ENCODE measurements at regions not wholly inside any gene's neighbourhood (a gene's known extent, or its start where the extent isn't known, plus 50 kb on each side); places are given as distances from the start of the nearest gene placed in this dataset.
A peak's percentile ranks its signal among the peaks of the same experiment; 100 is the strongest.

GRCh38 chr5:174312641-174313040, 267.1 kb downstream of the NSG2 start:
- DNase-seq, result no peak

GRCh38 chr5:174313615-174314014, 268.1 kb downstream of the NSG2 start:
- DNase-seq, result no peak

GRCh38 chr5:174314261-174314660, 268.8 kb downstream of the NSG2 start:
- no peak for DNase-seq

GRCh38 chr5:174315471-174315870, 270.0 kb downstream of the NSG2 start:
- no peak for DNase-seq

- DNase-seq, result no peak
These were observed 270.4 kb downstream of the NSG2 start for GRCh38 chr5:174315871-174316270.

- DNase-seq, result no peak
These were observed 270.8 kb downstream of the NSG2 start for GRCh38 chr5:174316326-174316725.

GRCh38 chr5:174317256-174317894, 271.9 kb downstream of the NSG2 start:
- peak; percentile 19 for DNase-seq

- no peak for DNase-seq
These were observed 273.1 kb downstream of the NSG2 start for GRCh38 chr5:174318578-174318977.

- DNase-seq, result no peak
These were observed 274.0 kb downstream of the NSG2 start for GRCh38 chr5:174319551-174319950.

GRCh38 chr5:174320051-174320450, 274.5 kb downstream of the NSG2 start:
- no peak for DNase-seq

- peak; percentile 23 for DNase-seq
These were observed 278.4 kb downstream of the NSG2 start for GRCh38 chr5:174323878-174324281.

GRCh38 chr5:174324680-174325079, 279.2 kb downstream of the NSG2 start:
- no peak for DNase-seq

GRCh38 chr5:174325431-174325830, 279.9 kb downstream of the NSG2 start:
- no peak for DNase-seq

- DNase-seq, result no peak
These were observed 280.5 kb downstream of the NSG2 start for GRCh38 chr5:174325961-174326360.

GRCh38 chr5:174326372-174326771, 280.9 kb downstream of the NSG2 start:
- DNase-seq, result no peak

- DNase-seq, result peak; percentile 76
These were observed 281.9 kb downstream of the NSG2 start for GRCh38 chr5:174327317-174327864.

- DNase-seq, result no peak
These were observed 282.4 kb downstream of the NSG2 start for GRCh38 chr5:174327896-174328295.

- no peak for DNase-seq
These were observed 283.3 kb downstream of the NSG2 start for GRCh38 chr5:174328631-174329299.

- no peak for DNase-seq
These were observed 284.2 kb downstream of the NSG2 start for GRCh38 chr5:174329738-174330137.

- DNase-seq, result no peak
These were observed 290.3 kb downstream of the NSG2 start for GRCh38 chr5:174335682-174336364.

- no peak for DNase-seq
These were observed 291.0 kb downstream of the NSG2 start for GRCh38 chr5:174336479-174336878.

GRCh38 chr5:174337276-174338184, 292.0 kb downstream of the NSG2 start:
- DNase-seq, result no peak

Measured in NCI-H1105 (cell line).